22Rv1 (cell line): ENCODE measurements at regions not wholly inside any gene's neighbourhood (a gene's known extent, or its start where the extent isn't known, plus 50 kb on each side); places are given as distances from the start of the nearest gene placed in this dataset.

Experiments used
- ZFX ChIP-seq: fragments of 450-650 bp; IDR thresholded peaks from 2 replicates; pipeline ENCODE4 v1.6.1; 2017; ENCODE audit warnings: antibody characterized with exemption, borderline replicate concordance
- TF ChIP-seq, protein P1 (sequence below): fragments of 450-650 bp; IDR thresholded peaks from 2 replicates; pipeline ENCODE4 v1.5.1; 2017; ENCODE audit warnings: mild to moderate bottlenecking

- TF ChIP-seq, protein P1, sequence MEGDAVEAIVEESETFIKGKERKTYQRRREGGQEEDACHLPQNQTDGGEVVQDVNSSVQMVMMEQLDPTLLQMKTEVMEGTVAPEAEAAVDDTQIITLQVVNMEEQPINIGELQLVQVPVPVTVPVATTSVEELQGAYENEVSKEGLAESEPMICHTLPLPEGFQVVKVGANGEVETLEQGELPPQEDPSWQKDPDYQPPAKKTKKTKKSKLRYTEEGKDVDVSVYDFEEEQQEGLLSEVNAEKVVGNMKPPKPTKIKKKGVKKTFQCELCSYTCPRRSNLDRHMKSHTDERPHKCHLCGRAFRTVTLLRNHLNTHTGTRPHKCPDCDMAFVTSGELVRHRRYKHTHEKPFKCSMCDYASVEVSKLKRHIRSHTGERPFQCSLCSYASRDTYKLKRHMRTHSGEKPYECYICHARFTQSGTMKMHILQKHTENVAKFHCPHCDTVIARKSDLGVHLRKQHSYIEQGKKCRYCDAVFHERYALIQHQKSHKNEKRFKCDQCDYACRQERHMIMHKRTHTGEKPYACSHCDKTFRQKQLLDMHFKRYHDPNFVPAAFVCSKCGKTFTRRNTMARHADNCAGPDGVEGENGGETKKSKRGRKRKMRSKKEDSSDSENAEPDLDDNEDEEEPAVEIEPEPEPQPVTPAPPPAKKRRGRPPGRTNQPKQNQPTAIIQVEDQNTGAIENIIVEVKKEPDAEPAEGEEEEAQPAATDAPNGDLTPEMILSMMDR = no peak
- no peak for TF ChIP-seq ZFX
Observed at GRCh38 chr4:14143892-14144291, 516.4 kb upstream of the BOD1L1 start.
